ENCODE measurements at regions not wholly inside any gene's neighbourhood (a gene's known extent, or its start where the extent isn't known, plus 50 kb on each side); places are given as distances from the start of the nearest gene placed in this dataset.

- TF ChIP-seq CTCF (IDR thresholded peaks at IDR 0.05; ENCODE audit: insufficient read depth, low read length, poor library complexity, severe bottlenecking) (no peak), EZH2phosphoT487 (conservative IDR thresholded peaks at IDR 0.05; ENCODE audit: low read length) (no peak)
These were observed 249.6 kb upstream of the SOX5 start for GRCh38 chr12:24198936-24199671.
